ENCODE measurements at regions not wholly inside any gene's neighbourhood (a gene's known extent, or its start where the extent isn't known, plus 50 kb on each side); places are given as distances from the start of the nearest gene placed in this dataset.
"Not testable (repeated sequence)": the region's sequence is repeated elsewhere in the genome, so short reads cannot be mapped to it uniquely, and the experiment has no call there.

GRCh38 chr16:86221085-86221484, 289.2 kb upstream of the FOXF1 start:
- no peaks in the 10 kb centered on the region for H3K36me3 Mint-ChIP-seq (ENCODE audit: low read depth)
- DNase-seq: no peak
- H3K4me3 Mint-ChIP-seq: no peak overlapping the region
- peaks cover 8% of the 10 kb centered on the region for H3K27me3 Mint-ChIP-seq
- no peaks in the 10 kb centered on the region for H3K4me1 Mint-ChIP-seq (ENCODE audit: low read depth)
- no peak overlapping the region for H3K27ac Mint-ChIP-seq
- no peaks in the 10 kb centered on the region for H3K9me3 Mint-ChIP-seq

GRCh38 chr16:86222547-86222946, 287.8 kb upstream of the FOXF1 start:
- Mint-ChIP-seq H3K4me3 (no peak overlapping the region), H3K36me3 (ENCODE audit: low read depth) (no peaks in the 10 kb centered on the region), H3K9me3 (no peaks in the 10 kb centered on the region), H3K27ac (no peak overlapping the region), H3K27me3 (peaks cover 17% of the 10 kb centered on the region), H3K4me1 (ENCODE audit: low read depth) (no peaks in the 10 kb centered on the region)
- no peak for DNase-seq

- H3K27me3 Mint-ChIP-seq: peaks cover 22% of the 10 kb centered on the region
- H3K36me3 Mint-ChIP-seq (ENCODE audit: low read depth): no peaks in the 10 kb centered on the region
- no peaks in the 10 kb centered on the region for H3K9me3 Mint-ChIP-seq
- H3K4me3 Mint-ChIP-seq: no peak overlapping the region
- no peak for DNase-seq
- H3K27ac Mint-ChIP-seq: no peak overlapping the region
- no peaks in the 10 kb centered on the region for H3K4me1 Mint-ChIP-seq (ENCODE audit: low read depth)
These were observed 287.3 kb upstream of the FOXF1 start for GRCh38 chr16:86222965-86223551.

- H3K4me1 Mint-ChIP-seq (ENCODE audit: low read depth): no peaks in the 10 kb centered on the region
- H3K36me3 Mint-ChIP-seq (ENCODE audit: low read depth): no peaks in the 10 kb centered on the region
- H3K4me3 Mint-ChIP-seq: no peak overlapping the region
- no peak overlapping the region for H3K27ac Mint-ChIP-seq
- DNase-seq: no peak
- peaks cover 26% of the 10 kb centered on the region for H3K27me3 Mint-ChIP-seq
- no peaks in the 10 kb centered on the region for H3K9me3 Mint-ChIP-seq
These were observed 286.2 kb upstream of the FOXF1 start for GRCh38 chr16:86224126-86224525.

GRCh38 chr16:86224629-86225028, 285.7 kb upstream of the FOXF1 start:
- H3K4me1 Mint-ChIP-seq (ENCODE audit: low read depth): no peaks in the 10 kb centered on the region
- H3K36me3 Mint-ChIP-seq (ENCODE audit: low read depth): no peaks in the 10 kb centered on the region
- H3K9me3 Mint-ChIP-seq: no peaks in the 10 kb centered on the region
- H3K4me3 Mint-ChIP-seq: no peak overlapping the region
- no peak overlapping the region for H3K27ac Mint-ChIP-seq
- no peak for DNase-seq
- H3K27me3 Mint-ChIP-seq: peaks cover 25% of the 10 kb centered on the region

GRCh38 chr16:86225905-86226371, 284.4 kb upstream of the FOXF1 start:
- no peaks in the 10 kb centered on the region for H3K9me3 Mint-ChIP-seq
- no peak for DNase-seq
- H3K27me3 Mint-ChIP-seq: peaks cover 37% of the 10 kb centered on the region
- no peak overlapping the region for H3K4me3 Mint-ChIP-seq
- H3K36me3 Mint-ChIP-seq (ENCODE audit: low read depth): no peaks in the 10 kb centered on the region
- H3K27ac Mint-ChIP-seq: no peak overlapping the region
- no peaks in the 10 kb centered on the region for H3K4me1 Mint-ChIP-seq (ENCODE audit: low read depth)

GRCh38 chr16:86227041-86227440, 283.3 kb upstream of the FOXF1 start:
- Mint-ChIP-seq H3K4me1 (ENCODE audit: low read depth) (no peaks in the 10 kb centered on the region), H3K27ac (no peak overlapping the region), H3K27me3 (peaks cover 46% of the 10 kb centered on the region), H3K4me3 (no peak overlapping the region), H3K9me3 (no peaks in the 10 kb centered on the region), H3K36me3 (ENCODE audit: low read depth) (no peaks in the 10 kb centered on the region)
- DNase-seq: no peak

- H3K4me1 Mint-ChIP-seq (ENCODE audit: low read depth): no peaks in the 10 kb centered on the region
- DNase-seq: no peak
- H3K36me3 Mint-ChIP-seq (ENCODE audit: low read depth): no peaks in the 10 kb centered on the region
- no peak overlapping the region for H3K4me3 Mint-ChIP-seq
- H3K27me3 Mint-ChIP-seq: peaks cover 46% of the 10 kb centered on the region
- H3K27ac Mint-ChIP-seq: no peak overlapping the region
- H3K9me3 Mint-ChIP-seq: no peaks in the 10 kb centered on the region
These were observed 282.5 kb upstream of the FOXF1 start for GRCh38 chr16:86227801-86228200.

GRCh38 chr16:86228713-86229112, 281.6 kb upstream of the FOXF1 start:
- Mint-ChIP-seq H3K4me1 (ENCODE audit: low read depth) (no peaks in the 10 kb centered on the region), H3K27ac (no peak overlapping the region), H3K27me3 (peaks cover 47% of the 10 kb centered on the region), H3K9me3 (no peaks in the 10 kb centered on the region), H3K36me3 (ENCODE audit: low read depth) (no peaks in the 10 kb centered on the region), H3K4me3 (no peak overlapping the region)
- DNase-seq: no peak

- peaks cover 47% of the 10 kb centered on the region for H3K27me3 Mint-ChIP-seq
- H3K9me3 Mint-ChIP-seq: no peaks in the 10 kb centered on the region
- no peak overlapping the region for H3K27ac Mint-ChIP-seq
- no peaks in the 10 kb centered on the region for H3K4me1 Mint-ChIP-seq (ENCODE audit: low read depth)
- DNase-seq: no peak
- no peak overlapping the region for H3K4me3 Mint-ChIP-seq
- H3K36me3 Mint-ChIP-seq (ENCODE audit: low read depth): no peaks in the 10 kb centered on the region
These were observed 281.0 kb upstream of the FOXF1 start for GRCh38 chr16:86229283-86229682.

- H3K4me1 Mint-ChIP-seq (ENCODE audit: low read depth): no peaks in the 10 kb centered on the region
- peaks cover 47% of the 10 kb centered on the region for H3K27me3 Mint-ChIP-seq
- no peaks in the 10 kb centered on the region for H3K36me3 Mint-ChIP-seq (ENCODE audit: low read depth)
- no peak overlapping the region for H3K4me3 Mint-ChIP-seq
- no peaks in the 10 kb centered on the region for H3K9me3 Mint-ChIP-seq
- DNase-seq: no peak
- H3K27ac Mint-ChIP-seq: no peak overlapping the region
These were observed 280.3 kb upstream of the FOXF1 start for GRCh38 chr16:86229866-86230656.

- no peak overlapping the region for H3K4me3 Mint-ChIP-seq
- peaks cover 47% of the 10 kb centered on the region for H3K27me3 Mint-ChIP-seq
- no peaks in the 10 kb centered on the region for H3K9me3 Mint-ChIP-seq
- no peaks in the 10 kb centered on the region for H3K36me3 Mint-ChIP-seq (ENCODE audit: low read depth)
- no peak for DNase-seq
- no peaks in the 10 kb centered on the region for H3K4me1 Mint-ChIP-seq (ENCODE audit: low read depth)
- H3K27ac Mint-ChIP-seq: no peak overlapping the region
These were observed 278.9 kb upstream of the FOXF1 start for GRCh38 chr16:86231321-86231995.

- H3K27me3 Mint-ChIP-seq: peaks cover 42% of the 10 kb centered on the region
- no peak overlapping the region for H3K4me3 Mint-ChIP-seq
- no peaks in the 10 kb centered on the region for H3K36me3 Mint-ChIP-seq (ENCODE audit: low read depth)
These were observed 278.4 kb upstream of the FOXF1 start for GRCh38 chr16:86231996-86232350.

GRCh38 chr16:86232496-86232895, 277.8 kb upstream of the FOXF1 start:
- DNase-seq: no peak
- Mint-ChIP-seq H3K27ac (no peak overlapping the region), H3K36me3 (ENCODE audit: low read depth) (no peaks in the 10 kb centered on the region)

More at GRCh38 chr16:86231996-86232350, 278.4 kb upstream of the FOXF1 start:
- H3K9me3 Mint-ChIP-seq: no peaks in the 10 kb centered on the region
- H3K4me1 Mint-ChIP-seq (ENCODE audit: low read depth): no peaks in the 10 kb centered on the region
- H3K27ac Mint-ChIP-seq: no peak overlapping the region
- no peak for DNase-seq

GRCh38 chr16:86233506-86233905, 276.8 kb upstream of the FOXF1 start:
- not testable (repeated sequence) for H3K4me3 Mint-ChIP-seq; H3K27ac Mint-ChIP-seq; DNase-seq; H3K9me3 Mint-ChIP-seq; H3K4me1 Mint-ChIP-seq (ENCODE audit: low read depth); H3K36me3 Mint-ChIP-seq (ENCODE audit: low read depth)
- H3K27me3 Mint-ChIP-seq: peaks cover 30% of the 10 kb centered on the region

More at GRCh38 chr16:86232496-86232895, 277.8 kb upstream of the FOXF1 start:
- H3K9me3 Mint-ChIP-seq: no peaks in the 10 kb centered on the region
- H3K27me3 Mint-ChIP-seq: peaks cover 39% of the 10 kb centered on the region
- no peaks in the 10 kb centered on the region for H3K4me1 Mint-ChIP-seq (ENCODE audit: low read depth)
- no peak overlapping the region for H3K4me3 Mint-ChIP-seq

Data from activated T-cell treated with anti-CD3 and anti-CD28 coated beads, Interleukin-2, amount 50 U/mL, for 24 hours (primary cell).